H1 (cell line): ENCODE measurements at regions not wholly inside any gene's neighbourhood (a gene's known extent, or its start where the extent isn't known, plus 50 kb on each side); places are given as distances from the start of the nearest gene placed in this dataset.

ENCODE experiments used
- CTCF ChIA-PET: fragments of 300-600 bp; sonication (Branson Sonifier 250); formaldehyde crosslinking; loops from one replicate; lab custom pipeline; 2021; ENCODE audit not compliant: partially characterized antibody; lab: Charles Lee
- POLR2A ChIA-PET: fragments of 300-600 bp; sonication (Branson Sonifier 250); formaldehyde crosslinking; loops from one replicate; lab custom pipeline; 2021; ENCODE audit warnings: inconsistent platforms; ENCODE audit not compliant: partially characterized antibody; lab: Charles Lee
- DNase-seq, 2 experiments: peaks; one replicate each; pipeline versions ENCODE4 v3.0.0 to v3.0.0-alpha.2; 2010 to 2022; ENCODE audit warnings: low spot score in 2 of 2, low read depth in 1 of 2, mixed read lengths in 1 of 2
- FAIRE-seq: peaks from 2 replicates; lab custom pipeline; 2011; peaks lifted over from hg19 to GRCh38; lab: Jason Lieb, UNC
- H2AFZ ChIP-seq: 2 replicates; pipeline ENCODE4 v1.8.1; 2012; ENCODE audit warnings: low read length, inconsistent platforms
- H2AK5ac ChIP-seq: 2 replicates; pipeline ENCODE4 v1.6.1; 2013; ENCODE audit warnings: low read depth, low read length
- H2BK120ac ChIP-seq: replicated peaks from 2 replicates; pipeline ENCODE3; 2013; ENCODE audit warnings: low read depth, low read length, inconsistent platforms
- H2BK12ac ChIP-seq: 2 replicates; pipeline ENCODE4 v1.6.1; 2013; ENCODE audit warnings: low read depth, low read length
- H2BK15ac ChIP-seq: 2 replicates; pipeline ENCODE4 v1.6.1; 2013; ENCODE audit warnings: low read length
- H2BK20ac ChIP-seq: 2 replicates; pipeline ENCODE4 v1.6.1; 2013; ENCODE audit warnings: low read length
- H2BK5ac ChIP-seq: 2 replicates; pipeline ENCODE4 v1.6.1; 2013; ENCODE audit warnings: low read depth, low read length
- H3K14ac ChIP-seq: 2 replicates; pipeline ENCODE4 v1.6.1; 2013; ENCODE audit warnings: inconsistent platforms; ENCODE audit not compliant: insufficient read length
- H3K18ac ChIP-seq: 2 replicates; pipeline ENCODE4 v1.6.1; 2013; ENCODE audit warnings: low read length; ENCODE audit errors: extremely low read depth
- H3K23ac ChIP-seq: 2 replicates; pipeline ENCODE4 v1.6.1; 2013; ENCODE audit warnings: inconsistent platforms; ENCODE audit not compliant: insufficient read length
- H3K23me2 ChIP-seq: 2 replicates; pipeline ENCODE4 v1.6.1; 2013; ENCODE audit warnings: low read depth, low read length
- H3K27ac ChIP-seq: 2 replicates; pipeline ENCODE4 v1.6.1; 2011; ENCODE audit warnings: low read depth, low read length, inconsistent platforms
- H3K27me3 ChIP-seq, 4 experiments: replicated peaks in 1 of 4; 1 replicate in 1 of 4; 2 replicates in 3 of 4; pipeline versions ENCODE4 v1.6.1 to v1.8.1; 2011 to 2013; ENCODE audit warnings: low read length in 3 of 4, mild to moderate bottlenecking in 3 of 4, inconsistent platforms in 2 of 4, mixed read lengths in 2 of 4, moderate library complexity in 1 of 4; ENCODE audit not compliant: control insufficient read depth in 3 of 4, insufficient read depth in 3 of 4; ENCODE audit errors: extremely low read depth in 1 of 4
- H3K36me3 ChIP-seq, 4 experiments: 2 replicates each; pipeline versions ENCODE4 v1.6.1 to v1.8.1; 2011 to 2013; ENCODE audit warnings: mild to moderate bottlenecking in 4 of 4, low read length in 3 of 4, moderate library complexity in 2 of 4, control low read depth in 1 of 4, inconsistent platforms in 1 of 4; ENCODE audit not compliant: insufficient read depth in 4 of 4, control insufficient read depth in 2 of 4
- H3K4ac ChIP-seq: replicated peaks from 2 replicates; pipeline ENCODE3; 2013; ENCODE audit warnings: low read length, low read depth, mixed read lengths, inconsistent platforms; ENCODE audit not compliant: insufficient read length
- H3K4me1 ChIP-seq, 4 experiments: replicated peaks in 1 of 4; 1 replicate in 1 of 4; 2 replicates in 3 of 4; pipeline versions ENCODE4 v1.6.1 to v1.8.1; 2011 to 2013; ENCODE audit warnings: low read length in 3 of 4, inconsistent platforms in 2 of 4, mixed read lengths in 1 of 4; ENCODE audit not compliant: insufficient read depth in 4 of 4, control insufficient read depth in 3 of 4
- H3K4me2 ChIP-seq, 2 experiments: 2 replicates each; pipeline versions ENCODE4 v1.6.1 to v1.8.1; 2011 to 2013; ENCODE audit warnings: low read depth in 2 of 2, low read length in 2 of 2, control low read depth in 1 of 2, inconsistent platforms in 1 of 2, mild to moderate bottlenecking in 1 of 2; ENCODE audit not compliant: insufficient read depth in 1 of 2
- H3K4me3 ChIP-seq, 4 experiments: fragments of 200-600, 300-600 bp in 1 of 4; sonication (generic), shearing (Covaris generic), sonication (Bioruptor Twin) in 1 of 4; 2 replicates each; pipeline versions ENCODE4 v1.5.1 to v1.8.1; 2011 to 2016; ENCODE audit warnings: low read length in 4 of 4, low read depth in 3 of 4, control low read depth in 2 of 4, inconsistent platforms in 2 of 4, mild to moderate bottlenecking in 2 of 4, mixed read lengths in 1 of 4, moderate library complexity in 1 of 4; ENCODE audit not compliant: insufficient read depth in 2 of 4; ENCODE audit errors: extremely low read depth in 1 of 4
- H3K56ac ChIP-seq: replicated peaks from 2 replicates; pipeline ENCODE3; 2013; ENCODE audit warnings: low read depth, mild to moderate bottlenecking, mixed read lengths, low read length, inconsistent platforms; ENCODE audit not compliant: insufficient read length
- H3K79me1 ChIP-seq: 2 replicates; pipeline ENCODE4 v1.6.1; 2013; ENCODE audit warnings: low read depth, low read length, control low read depth
- H3K79me2 ChIP-seq, 2 experiments: 2 replicates each; pipeline versions ENCODE4 v1.6.1 to v1.8.1; 2012 to 2013; ENCODE audit warnings: low read length in 2 of 2, mild to moderate bottlenecking in 2 of 2, inconsistent platforms in 1 of 2; ENCODE audit not compliant: insufficient read depth in 2 of 2, control insufficient read depth in 1 of 2
- H3K9ac ChIP-seq, 4 experiments: replicated peaks in 1 of 4; 1 replicate in 1 of 4; 2 replicates in 3 of 4; pipeline versions ENCODE4 v1.6.1 to v1.8.1; 2011 to 2013; ENCODE audit warnings: low read depth in 3 of 4, low read length in 3 of 4, control low read depth in 2 of 4, mild to moderate bottlenecking in 2 of 4, moderate library complexity in 2 of 4, inconsistent platforms in 1 of 4; ENCODE audit errors: extremely low read depth in 1 of 4
- H3K9me3 ChIP-seq, 2 experiments: 2 replicates each; pipeline versions ENCODE4 v1.6.1 to v1.8.1; 2012 to 2013; ENCODE audit warnings: mild to moderate bottlenecking in 2 of 2, moderate library complexity in 2 of 2, control low read depth in 1 of 2, inconsistent platforms in 1 of 2, low read depth in 1 of 2, low read length in 1 of 2, mixed read lengths in 1 of 2; ENCODE audit not compliant: insufficient read depth in 2 of 2
- H4K20me1 ChIP-seq, 2 experiments: replicated peaks in 1 of 2; 2 replicates each; pipeline versions ENCODE3 to v1.8.1; 2011 to 2013; ENCODE audit warnings: inconsistent platforms in 2 of 2, low read length in 2 of 2, mild to moderate bottlenecking in 1 of 2; ENCODE audit not compliant: insufficient read depth in 2 of 2, control insufficient read depth in 1 of 2
- H4K5ac ChIP-seq: 2 replicates; pipeline ENCODE4 v1.6.1; 2013; ENCODE audit warnings: low read length, low read depth, mixed read lengths, inconsistent platforms; ENCODE audit not compliant: insufficient read length
- H4K8ac ChIP-seq: 2 replicates; pipeline ENCODE4 v1.8.0; 2013; ENCODE audit warnings: mild to moderate bottlenecking, moderate library complexity, low read length, inconsistent platforms; ENCODE audit not compliant: insufficient read depth; ENCODE audit errors: extremely low read depth
- H4K91ac ChIP-seq: replicated peaks from 2 replicates; pipeline ENCODE3; 2013; ENCODE audit warnings: low read length, mixed read lengths, inconsistent platforms; ENCODE audit not compliant: insufficient read length
- ASH2L ChIP-seq: fragments of 200-600, 300-600 bp; sonication (generic); IDR thresholded peaks from one replicate; pipeline ENCODE4 v1.7.1; 2017; ENCODE audit warnings: low read length
- BACH1 ChIP-seq: IDR thresholded peaks from 2 replicates; pipeline ENCODE4 v1.6.1; 2012; ENCODE audit warnings: low read length, improper control_type of control experiment
- EGR1 ChIP-seq: IDR thresholded peaks from 2 replicates; pipeline ENCODE4 v1.6.1; 2011; ENCODE audit warnings: low read depth, low read length, borderline replicate concordance
- EP300 ChIP-seq, 2 experiments: IDR thresholded peaks; 1 replicate in 1 of 2; 2 replicates in 1 of 2; pipeline ENCODE4 v1.6.1; 2011 to 2012; ENCODE audit warnings: low read depth in 2 of 2, low read length in 2 of 2, mild to moderate bottlenecking in 2 of 2, borderline replicate concordance in 1 of 2, inconsistent platforms in 1 of 2, moderate library complexity in 1 of 2
- GTF2F1 ChIP-seq: IDR thresholded peaks from 2 replicates; pipeline ENCODE4 v1.6.1; 2012; ENCODE audit warnings: low read depth, low read length, improper control_type of control experiment, borderline replicate concordance
- KDM4A ChIP-seq: IDR thresholded peaks from one replicate; pipeline ENCODE4 v1.7.1; 2012; ENCODE audit warnings: low read depth, mild to moderate bottlenecking, moderate library complexity, low read length, inconsistent platforms; ENCODE audit not compliant: severe bottlenecking
- RFX5 ChIP-seq: IDR thresholded peaks from 2 replicates; pipeline ENCODE4 v1.6.1; 2011; ENCODE audit warnings: low read depth, low read length, improper control_type of control experiment, borderline replicate concordance
- RNF2 ChIP-seq: fragments of 200-900, 300-1000 bp; sonication (generic); IDR thresholded peaks from 2 replicates; pipeline ENCODE4 v1.7.1; 2016; ENCODE audit warnings: borderline replicate concordance, low read depth, mild to moderate bottlenecking, antibody characterized with exemption, low read length; ENCODE audit not compliant: poor library complexity, severe bottlenecking; ENCODE audit errors: missing control alignments
- SIN3A ChIP-seq, 2 experiments: IDR thresholded peaks in 1 of 2; conservative IDR thresholded peaks in 1 of 2; 2 replicates each; pipeline ENCODE4 v1.6.1; 2011 to 2012; ENCODE audit warnings: low read length in 2 of 2, improper control_type of control experiment in 1 of 2, low read depth in 1 of 2, mild to moderate bottlenecking in 1 of 2
- SP4 ChIP-seq: IDR thresholded peaks from 2 replicates; pipeline ENCODE4 v1.6.1; 2012; ENCODE audit warnings: low read length, inconsistent platforms
- TAF7 ChIP-seq: optimal IDR thresholded peaks from 2 replicates; pipeline ENCODE3; 2011; ENCODE audit warnings: low read depth, mild to moderate bottlenecking, inconsistent platforms, low read length, moderate library complexity, borderline replicate concordance
- WGBS, 2 experiments: shearing (Covaris generic) in 1 of 2; methylation state at CpG; one replicate each; pipeline versions ENCODE4 v1.1.6 to v1.1.7; 2013 to 2015; ENCODE audit warnings: low lambda C conversion rate in 2 of 2, mixed read lengths in 2 of 2, inconsistent platforms in 1 of 2, low coverage in 1 of 2, missing lambda C conversion rate in 1 of 2; ENCODE audit not compliant: insufficient replicate concordance in 2 of 2, insufficient coverage in 1 of 2, insufficient read length in 1 of 2; ENCODE audit errors: extremely low coverage in 1 of 2, missing lambda C conversion rate in 1 of 2; 5-methylcytosine and 5-hydroxymethylcytosine counted together

GRCh38 chr11:70603114-70603755 is 204.9 kb downstream of the CTTN start:
- Histone ChIP-seq H3K56ac (no peak overlapping the region), H3K9me3 (no peaks in the 10 kb centered on the region), H2BK120ac (no peak overlapping the region), H2AK5ac (no peak overlapping the region), H2BK20ac (no peak overlapping the region), H3K4me3 (no peak overlapping the region), H3K23ac (no peak overlapping the region), H2BK12ac (peak overlapping the region; percentile 50; the same call in 1 of the 2 replicates), H3K18ac (no peak overlapping the region; the same call in 1 of the 2 replicates), H4K5ac (no peak overlapping the region), H3K4me1 (peaks cover 0 to 9% (median 4%) of the 10 kb centered on the region in 4 experiments; a peak in 6 of 7 replicates), H2BK5ac (no peak overlapping the region), H4K8ac (peak overlapping the region; percentile 26; the same call in 1 of the 2 replicates), H2BK15ac (peak overlapping the region; percentile 46; the same call in 1 of the 2 replicates), H3K9ac (no peak overlapping the region), H4K20me1 (peaks cover 1 to 8% of the 10 kb centered on the region in 2 experiments), H3K36me3 (no peaks in the 10 kb centered on the region), H4K91ac (no peak overlapping the region), H3K79me2 (no peaks in the 10 kb centered on the region; a peak in 2 of 4 replicates), H3K4me2 (no peak overlapping the region), H3K4ac (no peak overlapping the region), H3K79me1 (no peaks in the 10 kb centered on the region; the same call in none of the 2 replicates), H2AFZ (no peak overlapping the region), H3K27me3 (no peaks in the 10 kb centered on the region), H3K27ac (no peak overlapping the region), H3K23me2 (no peaks in the 10 kb centered on the region), H3K14ac (no peak overlapping the region)
- POLR2A ChIA-PET = interaction anchor here (1.2 to 1.4 kb wide), 2 partner anchors 56 to 59 kb away, joined by 3 read pairs; no protein-coding TSS in a partner anchor
- DNase-seq (no peak), FAIRE-seq (no peak)
- CTCF ChIA-PET = interaction anchor here (0.7 to 3.2 kb wide), 10 partner anchors 10 to 289 kb away, joined by 3 to 11 read pairs (median 3); no protein-coding TSS in a partner anchor
- no peak for TF ChIP-seq ASH2L
- TF ChIP-seq BACH1 = no peak
- TF ChIP-seq EP300 (IDR thresholded peaks at IDR 0.05; ENCODE audit: borderline replicate concordance in 1 of 2, low read depth in 2 of 2, low read length in 2 of 2) = no peak
- TF ChIP-seq KDM4A = no peak
- TF ChIP-seq GTF2F1 = no peak
- no peak for TF ChIP-seq RFX5
- no peak for TF ChIP-seq RNF2
- no peak for TF ChIP-seq SP4
- no peak for TF ChIP-seq SIN3A (conservative IDR thresholded peaks at IDR 0.05 in 1 of 2, IDR thresholded peaks at IDR 0.05 in 1 of 2; ENCODE audit: low read depth in 1 of 2, low read length in 2 of 2)
- TF ChIP-seq EGR1 = no peak
- no peak for TF ChIP-seq TAF7
- WGBS, 2 experiments = 90% methylated on average over 9 of the region's 10 CpGs; no CpG with 5 or more reads in 1 of the 2 experiments
